H1 (cell line): ENCODE measurements at regions not wholly inside any gene's neighbourhood (a gene's known extent, or its start where the extent isn't known, plus 50 kb on each side); places are given as distances from the start of the nearest gene placed in this dataset.
"Not testable (repeated sequence)": the region's sequence is repeated elsewhere in the genome, so short reads cannot be mapped to it uniquely, and the experiment has no call there.

ENCODE experiments used
- CTCF ChIA-PET: fragments of 300-600 bp; sonication (Branson Sonifier 250); formaldehyde crosslinking; loops from one replicate; lab custom pipeline; 2021; ENCODE audit not compliant: partially characterized antibody; lab: Charles Lee
- POLR2A ChIA-PET: fragments of 300-600 bp; sonication (Branson Sonifier 250); formaldehyde crosslinking; loops from one replicate; lab custom pipeline; 2021; ENCODE audit warnings: inconsistent platforms; ENCODE audit not compliant: partially characterized antibody; lab: Charles Lee
- DNase-seq, 2 experiments: peaks; one replicate each; pipeline versions ENCODE4 v3.0.0 to v3.0.0-alpha.2; 2010 to 2022; ENCODE audit warnings: low spot score in 2 of 2, low read depth in 1 of 2, mixed read lengths in 1 of 2
- FAIRE-seq: peaks from 2 replicates; lab custom pipeline; 2011; peaks lifted over from hg19 to GRCh38; lab: Jason Lieb, UNC
- H2AFZ ChIP-seq: 2 replicates; pipeline ENCODE4 v1.8.1; 2012; ENCODE audit warnings: low read length, inconsistent platforms
- H2AK5ac ChIP-seq: 2 replicates; pipeline ENCODE4 v1.6.1; 2013; ENCODE audit warnings: low read depth, low read length
- H2BK120ac ChIP-seq: replicated peaks from 2 replicates; pipeline ENCODE3; 2013; ENCODE audit warnings: low read depth, low read length, inconsistent platforms
- H2BK12ac ChIP-seq: 2 replicates; pipeline ENCODE4 v1.6.1; 2013; ENCODE audit warnings: low read depth, low read length
- H2BK15ac ChIP-seq: 2 replicates; pipeline ENCODE4 v1.6.1; 2013; ENCODE audit warnings: low read length
- H2BK20ac ChIP-seq: 2 replicates; pipeline ENCODE4 v1.6.1; 2013; ENCODE audit warnings: low read length
- H2BK5ac ChIP-seq: 2 replicates; pipeline ENCODE4 v1.6.1; 2013; ENCODE audit warnings: low read depth, low read length
- H3K14ac ChIP-seq: 2 replicates; pipeline ENCODE4 v1.6.1; 2013; ENCODE audit warnings: inconsistent platforms; ENCODE audit not compliant: insufficient read length
- H3K18ac ChIP-seq: 2 replicates; pipeline ENCODE4 v1.6.1; 2013; ENCODE audit warnings: low read length; ENCODE audit errors: extremely low read depth
- H3K23ac ChIP-seq: 2 replicates; pipeline ENCODE4 v1.6.1; 2013; ENCODE audit warnings: inconsistent platforms; ENCODE audit not compliant: insufficient read length
- H3K23me2 ChIP-seq: 2 replicates; pipeline ENCODE4 v1.6.1; 2013; ENCODE audit warnings: low read depth, low read length
- H3K27ac ChIP-seq: 2 replicates; pipeline ENCODE4 v1.6.1; 2011; ENCODE audit warnings: low read depth, low read length, inconsistent platforms
- H3K27me3 ChIP-seq, 4 experiments: replicated peaks in 1 of 4; 1 replicate in 1 of 4; 2 replicates in 3 of 4; pipeline versions ENCODE4 v1.6.1 to v1.8.1; 2011 to 2013; ENCODE audit warnings: low read length in 3 of 4, mild to moderate bottlenecking in 3 of 4, inconsistent platforms in 2 of 4, mixed read lengths in 2 of 4, moderate library complexity in 1 of 4; ENCODE audit not compliant: control insufficient read depth in 3 of 4, insufficient read depth in 3 of 4; ENCODE audit errors: extremely low read depth in 1 of 4
- H3K36me3 ChIP-seq, 4 experiments: 2 replicates each; pipeline versions ENCODE4 v1.6.1 to v1.8.1; 2011 to 2013; ENCODE audit warnings: mild to moderate bottlenecking in 4 of 4, low read length in 3 of 4, moderate library complexity in 2 of 4, control low read depth in 1 of 4, inconsistent platforms in 1 of 4; ENCODE audit not compliant: insufficient read depth in 4 of 4, control insufficient read depth in 2 of 4
- H3K4ac ChIP-seq: replicated peaks from 2 replicates; pipeline ENCODE3; 2013; ENCODE audit warnings: low read length, low read depth, mixed read lengths, inconsistent platforms; ENCODE audit not compliant: insufficient read length
- H3K4me1 ChIP-seq, 4 experiments: replicated peaks in 1 of 4; 1 replicate in 1 of 4; 2 replicates in 3 of 4; pipeline versions ENCODE4 v1.6.1 to v1.8.1; 2011 to 2013; ENCODE audit warnings: low read length in 3 of 4, inconsistent platforms in 2 of 4, mixed read lengths in 1 of 4; ENCODE audit not compliant: insufficient read depth in 4 of 4, control insufficient read depth in 3 of 4
- H3K4me2 ChIP-seq, 2 experiments: 2 replicates each; pipeline versions ENCODE4 v1.6.1 to v1.8.1; 2011 to 2013; ENCODE audit warnings: low read depth in 2 of 2, low read length in 2 of 2, control low read depth in 1 of 2, inconsistent platforms in 1 of 2, mild to moderate bottlenecking in 1 of 2; ENCODE audit not compliant: insufficient read depth in 1 of 2
- H3K4me3 ChIP-seq, 4 experiments: fragments of 200-600, 300-600 bp in 1 of 4; sonication (generic), shearing (Covaris generic), sonication (Bioruptor Twin) in 1 of 4; 2 replicates each; pipeline versions ENCODE4 v1.5.1 to v1.8.1; 2011 to 2016; ENCODE audit warnings: low read length in 4 of 4, low read depth in 3 of 4, control low read depth in 2 of 4, inconsistent platforms in 2 of 4, mild to moderate bottlenecking in 2 of 4, mixed read lengths in 1 of 4, moderate library complexity in 1 of 4; ENCODE audit not compliant: insufficient read depth in 2 of 4; ENCODE audit errors: extremely low read depth in 1 of 4
- H3K56ac ChIP-seq: replicated peaks from 2 replicates; pipeline ENCODE3; 2013; ENCODE audit warnings: low read depth, mild to moderate bottlenecking, mixed read lengths, low read length, inconsistent platforms; ENCODE audit not compliant: insufficient read length
- H3K79me1 ChIP-seq: 2 replicates; pipeline ENCODE4 v1.6.1; 2013; ENCODE audit warnings: low read depth, low read length, control low read depth
- H3K79me2 ChIP-seq, 2 experiments: 2 replicates each; pipeline versions ENCODE4 v1.6.1 to v1.8.1; 2012 to 2013; ENCODE audit warnings: low read length in 2 of 2, mild to moderate bottlenecking in 2 of 2, inconsistent platforms in 1 of 2; ENCODE audit not compliant: insufficient read depth in 2 of 2, control insufficient read depth in 1 of 2
- H3K9ac ChIP-seq, 4 experiments: replicated peaks in 1 of 4; 1 replicate in 1 of 4; 2 replicates in 3 of 4; pipeline versions ENCODE4 v1.6.1 to v1.8.1; 2011 to 2013; ENCODE audit warnings: low read depth in 3 of 4, low read length in 3 of 4, control low read depth in 2 of 4, mild to moderate bottlenecking in 2 of 4, moderate library complexity in 2 of 4, inconsistent platforms in 1 of 4; ENCODE audit errors: extremely low read depth in 1 of 4
- H3K9me3 ChIP-seq, 2 experiments: 2 replicates each; pipeline versions ENCODE4 v1.6.1 to v1.8.1; 2012 to 2013; ENCODE audit warnings: mild to moderate bottlenecking in 2 of 2, moderate library complexity in 2 of 2, control low read depth in 1 of 2, inconsistent platforms in 1 of 2, low read depth in 1 of 2, low read length in 1 of 2, mixed read lengths in 1 of 2; ENCODE audit not compliant: insufficient read depth in 2 of 2
- H4K20me1 ChIP-seq, 2 experiments: replicated peaks in 1 of 2; 2 replicates each; pipeline versions ENCODE3 to v1.8.1; 2011 to 2013; ENCODE audit warnings: inconsistent platforms in 2 of 2, low read length in 2 of 2, mild to moderate bottlenecking in 1 of 2; ENCODE audit not compliant: insufficient read depth in 2 of 2, control insufficient read depth in 1 of 2
- H4K5ac ChIP-seq: 2 replicates; pipeline ENCODE4 v1.6.1; 2013; ENCODE audit warnings: low read length, low read depth, mixed read lengths, inconsistent platforms; ENCODE audit not compliant: insufficient read length
- H4K8ac ChIP-seq: 2 replicates; pipeline ENCODE4 v1.8.0; 2013; ENCODE audit warnings: mild to moderate bottlenecking, moderate library complexity, low read length, inconsistent platforms; ENCODE audit not compliant: insufficient read depth; ENCODE audit errors: extremely low read depth
- H4K91ac ChIP-seq: replicated peaks from 2 replicates; pipeline ENCODE3; 2013; ENCODE audit warnings: low read length, mixed read lengths, inconsistent platforms; ENCODE audit not compliant: insufficient read length
- ASH2L ChIP-seq: fragments of 200-600, 300-600 bp; sonication (generic); IDR thresholded peaks from one replicate; pipeline ENCODE4 v1.7.1; 2017; ENCODE audit warnings: low read length
- CBX5 ChIP-seq: fragments of 300-800, 300-1000 bp; sonication (generic); IDR thresholded peaks from 2 replicates; pipeline ENCODE4 v1.7.1; 2016; ENCODE audit warnings: antibody characterized with exemption, low read length, low read depth
- CHD2 ChIP-seq: IDR thresholded peaks from 2 replicates; pipeline ENCODE4 v1.6.1; 2012; ENCODE audit warnings: low read length, improper control_type of control experiment
- MAX ChIP-seq: IDR thresholded peaks from 2 replicates; pipeline ENCODE4 v1.6.1; 2012; ENCODE audit warnings: inconsistent platforms
- NANOG ChIP-seq: IDR thresholded peaks from 2 replicates; pipeline ENCODE4 v1.6.1; 2011; ENCODE audit warnings: low read length, low read depth, mild to moderate bottlenecking, inconsistent platforms; ENCODE audit not compliant: insufficient read depth, poor library complexity, severe bottlenecking
- POLR2A ChIP-seq, 2 experiments: IDR thresholded peaks; 1 replicate in 1 of 2; 2 replicates in 1 of 2; pipeline ENCODE4 v1.6.1; 2011; ENCODE audit warnings: low read depth in 2 of 2, low read length in 2 of 2, mild to moderate bottlenecking in 2 of 2; ENCODE audit errors: control extremely low read depth in 1 of 2
- RXRA ChIP-seq: IDR thresholded peaks from 2 replicates; pipeline ENCODE4 v1.6.1; 2011; ENCODE audit warnings: low read depth, mild to moderate bottlenecking, low read length, moderate library complexity; ENCODE audit not compliant: insufficient read depth
- SAP30 ChIP-seq: fragments of 300-600 bp; sonication (generic); IDR thresholded peaks from 2 replicates; pipeline ENCODE4 v1.7.1; 2012; ENCODE audit warnings: low read length, moderate library complexity, mild to moderate bottlenecking, inconsistent platforms; ENCODE audit not compliant: insufficient read depth, insufficient replicate concordance

GRCh38 chr5:67921004-67921601 lies 294.5 kb upstream of the PIK3R1 start (continued):
- TF ChIP-seq NANOG (no peak), SAP30 (no peak), RXRA (no peak), POLR2A (IDR thresholded peaks at IDR 0.05; ENCODE audit: control extremely low read depth in 1 of 2, low read depth in 2 of 2, low read length in 2 of 2) (no peak), CHD2 (no peak), CBX5 (no peak), MAX (no peak), ASH2L (no peak)

- H4K91ac ChIP-seq, H2BK120ac ChIP-seq, H3K79me1 ChIP-seq, H3K27me3 ChIP-seq, H4K5ac ChIP-seq, H3K4ac ChIP-seq, DNase-seq, H3K9ac ChIP-seq, H4K20me1 ChIP-seq, H2BK20ac ChIP-seq, H2BK15ac ChIP-seq, H3K23ac ChIP-seq, H3K9me3 ChIP-seq, H3K4me1 ChIP-seq, H3K36me3 ChIP-seq, H3K27ac ChIP-seq, H2AFZ ChIP-seq, H3K18ac ChIP-seq, H2BK5ac ChIP-seq, H3K56ac ChIP-seq, CTCF ChIA-PET, H3K23me2 ChIP-seq, FAIRE-seq, H3K14ac ChIP-seq, H3K4me2 ChIP-seq, H4K8ac ChIP-seq, POLR2A ChIA-PET, H2AK5ac ChIP-seq, H3K79me2 ChIP-seq, H3K4me3 ChIP-seq, H2BK12ac ChIP-seq: not testable (repeated sequence)
These were observed 296.0 kb upstream of the PIK3R1 start for GRCh38 chr5:67919532-67919931.
